ENCODE measurements at regions not wholly inside any gene's neighbourhood (a gene's known extent, or its start where the extent isn't known, plus 50 kb on each side); places are given as distances from the start of the nearest gene placed in this dataset.

GRCh38 chr14:45559626-45560025 is 306.6 kb upstream of the MIS18BP1 start:
- Histone ChIP-seq H4K20me1 (ENCODE audit: insufficient read depth) (no peaks in the 10 kb centered on the region), H3F3A (ENCODE audit: insufficient read depth, low read length, poor library complexity, severe bottlenecking) (no peaks in the 10 kb centered on the region), H3K9ac (ENCODE audit: low read length) (no peak overlapping the region), H3K27ac (ENCODE audit: low read length) (no peak overlapping the region), H3K79me2 (replicated peaks; ENCODE audit: insufficient read depth, low read length) (no peaks in the 10 kb centered on the region), H3K4me2 (ENCODE audit: low read length) (no peak overlapping the region), H2AFZ (ENCODE audit: low read depth, low read length) (no peak overlapping the region), H3K27me3 (ENCODE audit: insufficient read depth, low read depth, low read length) (no peaks in the 10 kb centered on the region), H3K9me3 (ENCODE audit: low read length) (no peaks in the 10 kb centered on the region), H3K9me2 (ENCODE audit: insufficient read depth, low read length) (no peaks in the 10 kb centered on the region), H3K36me3 (ENCODE audit: insufficient read depth, low read length) (no peaks in the 10 kb centered on the region), H3K4me3 (ENCODE audit: low read length) (no peak overlapping the region)
- TF ChIP-seq EP300 (conservative IDR thresholded peaks at IDR 0.05; ENCODE audit: poor library complexity, severe bottlenecking) (no peak), POLR2AphosphoS5 (IDR thresholded peaks at IDR 0.05) (no peak), SMC3 (conservative IDR thresholded peaks at IDR 0.05; ENCODE audit: poor library complexity) (no peak), TAF1 (IDR thresholded peaks at IDR 0.05; ENCODE audit: low read depth) (no peak), MXI1 (conservative IDR thresholded peaks at IDR 0.05; ENCODE audit: poor library complexity, severe bottlenecking) (no peak), CTCF (IDR thresholded peaks at IDR 0.05; ENCODE audit: poor library complexity, severe bottlenecking) (no peak), RAD21 (conservative IDR thresholded peaks at IDR 0.05) (no peak), EZH2 (IDR thresholded peaks at IDR 0.05; ENCODE audit: borderline replicate concordance, insufficient read depth, low read length, poor library complexity, severe bottlenecking) (no peak), REST (IDR thresholded peaks at IDR 0.05; ENCODE audit: borderline replicate concordance) (no peak)

- no peak for TF ChIP-seq SMC3 (conservative IDR thresholded peaks at IDR 0.05; ENCODE audit: poor library complexity)
- TF ChIP-seq POLR2AphosphoS5 (IDR thresholded peaks at IDR 0.05), result no peak
- no peak for TF ChIP-seq MXI1 (conservative IDR thresholded peaks at IDR 0.05; ENCODE audit: poor library complexity, severe bottlenecking)
- TF ChIP-seq EZH2 (IDR thresholded peaks at IDR 0.05; ENCODE audit: borderline replicate concordance, insufficient read depth, low read length, poor library complexity, severe bottlenecking), result no peak
- no peak for TF ChIP-seq TAF1 (IDR thresholded peaks at IDR 0.05; ENCODE audit: low read depth)
- TF ChIP-seq RAD21 (conservative IDR thresholded peaks at IDR 0.05), result no peak
- no peak for TF ChIP-seq CTCF (IDR thresholded peaks at IDR 0.05; ENCODE audit: poor library complexity, severe bottlenecking)
- TF ChIP-seq EP300 (conservative IDR thresholded peaks at IDR 0.05; ENCODE audit: poor library complexity, severe bottlenecking), result no peak
- no peak for TF ChIP-seq REST (IDR thresholded peaks at IDR 0.05; ENCODE audit: borderline replicate concordance)
- H3K27me3 ChIP-seq (ENCODE audit: insufficient read depth, low read depth, low read length), result no peaks in the 10 kb centered on the region
- no peak overlapping the region for H2AFZ ChIP-seq (ENCODE audit: low read depth, low read length)
- no peak overlapping the region for H3K4me2 ChIP-seq (ENCODE audit: low read length)
- H3K79me2 ChIP-seq (replicated peaks; ENCODE audit: insufficient read depth, low read length), result no peaks in the 10 kb centered on the region
- no peak overlapping the region for H3K27ac ChIP-seq (ENCODE audit: low read length)
- H3K36me3 ChIP-seq (ENCODE audit: insufficient read depth, low read length), result no peaks in the 10 kb centered on the region
- H3K9ac ChIP-seq (ENCODE audit: low read length), result no peak overlapping the region
- no peaks in the 10 kb centered on the region for H3K9me2 ChIP-seq (ENCODE audit: insufficient read depth, low read length)
- H4K20me1 ChIP-seq (ENCODE audit: insufficient read depth), result no peaks in the 10 kb centered on the region
- no peaks in the 10 kb centered on the region for H3F3A ChIP-seq (ENCODE audit: insufficient read depth, low read length, poor library complexity, severe bottlenecking)
- no peaks in the 10 kb centered on the region for H3K9me3 ChIP-seq (ENCODE audit: low read length)
- H3K4me3 ChIP-seq (ENCODE audit: low read length), result no peak overlapping the region
Observed at GRCh38 chr14:45558183-45558582, 305.2 kb upstream of the MIS18BP1 start.

Measured in neural cell (in vitro differentiated cells).